ENCODE measurements at regions not wholly inside any gene's neighbourhood (a gene's known extent, or its start where the extent isn't known, plus 50 kb on each side); places are given as distances from the start of the nearest gene placed in this dataset.

- TF ChIP-seq CTCF (IDR thresholded peaks at IDR 0.05) = no peak
- no peak for TF ChIP-seq POLR2AphosphoS5 (IDR thresholded peaks at IDR 0.05; ENCODE audit: low read depth, low read length)
- no peak for TF ChIP-seq REST (IDR thresholded peaks at IDR 0.05; ENCODE audit: insufficient read depth in 1 of 2, low read depth in 2 of 2, low read length in 1 of 2)
These were observed 423.4 kb downstream of the PID1 start for GRCh38 chr2:228847684-228848083.

Measured in Panc1 (cell line).